ENCODE measurements at regions not wholly inside any gene's neighbourhood (a gene's known extent, or its start where the extent isn't known, plus 50 kb on each side); places are given as distances from the start of the nearest gene placed in this dataset.
"Not testable (repeated sequence)": the region's sequence is repeated elsewhere in the genome, so short reads cannot be mapped to it uniquely, and the experiment has no call there.

DNA sequence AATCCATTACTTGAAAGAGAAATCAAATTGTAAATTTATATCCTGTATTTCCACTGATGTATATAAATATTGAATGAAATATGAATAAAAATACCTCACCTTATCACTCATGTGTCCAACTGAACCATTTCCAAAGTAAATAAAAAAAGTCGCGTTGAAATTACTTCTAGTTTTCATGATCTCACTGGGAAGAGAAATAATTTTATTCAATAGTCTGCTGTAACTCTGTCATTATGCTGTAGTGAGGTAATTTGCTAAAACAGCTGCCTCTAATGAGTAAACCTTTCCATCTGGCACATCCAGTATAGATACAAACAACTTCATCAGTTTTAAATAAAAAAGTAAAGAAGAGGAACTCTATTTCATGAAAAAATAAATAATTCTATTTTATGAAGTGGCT is 611.5 kb downstream of the ZNF608 start:
- no peak for DNase-seq (ENCODE audit: low read depth in 1 of 2, low spot score in 1 of 2)

DNA sequence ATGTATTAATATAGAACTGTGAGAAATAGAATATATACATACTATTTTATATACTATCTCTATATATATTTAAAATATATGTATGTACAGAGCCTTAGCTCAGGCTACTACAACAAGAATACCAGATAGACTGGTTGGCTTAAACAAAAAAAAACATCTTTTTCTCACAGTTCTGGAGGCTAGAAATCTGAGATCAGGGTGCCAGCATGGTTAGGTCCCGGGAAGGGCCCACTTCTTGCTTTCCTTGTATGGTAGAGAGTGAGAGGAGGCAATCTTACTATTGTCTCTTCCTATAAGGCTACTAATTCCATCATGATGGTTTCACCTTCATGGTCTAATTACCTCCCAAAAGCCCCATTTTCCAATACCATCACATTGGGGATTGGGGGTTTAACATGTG is 613.0 kb downstream of the ZNF608 start:
- no peak for DNase-seq (ENCODE audit: low read depth in 1 of 2, low spot score in 1 of 2)

DNA sequence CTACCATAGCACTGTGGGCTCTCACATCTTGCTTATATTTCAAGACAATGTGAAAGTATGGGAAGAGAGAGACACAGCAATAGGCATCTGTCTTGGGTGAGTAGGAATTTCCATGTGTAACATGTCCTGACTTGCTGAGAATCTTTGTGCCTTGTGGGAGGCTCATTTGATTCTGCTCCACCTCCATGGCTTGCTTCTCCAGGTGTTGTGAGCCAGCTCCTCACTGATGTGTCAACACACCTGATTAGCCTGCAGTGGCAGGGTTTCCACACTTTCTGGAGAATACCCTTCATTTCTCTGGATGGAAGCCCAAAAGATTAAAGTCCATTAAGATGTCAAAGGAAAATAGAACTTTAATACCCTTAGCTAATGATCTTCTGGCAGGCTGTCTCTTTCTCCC is 613.6 kb downstream of the ZNF608 start:
- no peak for DNase-seq (ENCODE audit: low read depth in 1 of 2, low spot score in 1 of 2)

DNA sequence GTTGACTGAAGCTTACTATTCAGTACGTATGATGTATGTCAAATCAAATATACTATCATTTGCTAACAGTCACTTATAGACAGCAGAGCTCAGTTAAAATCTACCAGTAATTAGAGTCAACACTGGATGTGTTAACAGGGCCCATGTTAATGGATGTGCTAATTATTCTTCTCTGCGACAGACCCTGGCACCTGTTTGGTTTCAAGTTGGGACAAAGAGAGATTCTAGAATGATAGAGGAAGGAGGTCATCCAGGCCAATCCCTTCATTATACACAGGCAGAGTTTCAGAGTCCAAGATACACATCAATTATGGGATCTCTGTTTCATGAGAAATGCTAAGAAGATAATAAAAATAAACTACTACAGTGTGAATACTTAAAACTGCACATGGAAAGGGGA is 615.0 kb downstream of the ZNF608 start:
- DNase-seq (ENCODE audit: low read depth in 1 of 2, low spot score in 1 of 2): no peak

DNA sequence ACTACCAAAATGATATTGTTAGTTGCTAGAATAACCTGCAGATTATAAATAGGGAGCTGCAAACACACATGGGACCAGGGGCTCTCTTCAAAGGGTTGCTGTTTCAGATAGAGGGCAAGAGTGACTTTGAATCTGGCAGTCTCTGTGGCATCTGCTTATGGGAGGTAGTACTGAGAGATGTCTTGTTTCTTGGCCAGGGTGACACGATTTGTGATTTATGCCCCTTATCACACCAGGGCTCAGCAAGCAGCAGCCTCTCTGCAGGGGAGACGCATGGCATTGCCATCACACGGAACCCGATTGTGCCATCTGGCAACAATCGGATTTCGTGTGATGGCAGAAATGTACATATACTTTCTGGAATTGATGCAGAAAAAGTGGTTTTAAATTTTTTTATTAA is 615.6 kb downstream of the ZNF608 start:
- no peak for DNase-seq (ENCODE audit: low read depth in 1 of 2, low spot score in 1 of 2)

DNA sequence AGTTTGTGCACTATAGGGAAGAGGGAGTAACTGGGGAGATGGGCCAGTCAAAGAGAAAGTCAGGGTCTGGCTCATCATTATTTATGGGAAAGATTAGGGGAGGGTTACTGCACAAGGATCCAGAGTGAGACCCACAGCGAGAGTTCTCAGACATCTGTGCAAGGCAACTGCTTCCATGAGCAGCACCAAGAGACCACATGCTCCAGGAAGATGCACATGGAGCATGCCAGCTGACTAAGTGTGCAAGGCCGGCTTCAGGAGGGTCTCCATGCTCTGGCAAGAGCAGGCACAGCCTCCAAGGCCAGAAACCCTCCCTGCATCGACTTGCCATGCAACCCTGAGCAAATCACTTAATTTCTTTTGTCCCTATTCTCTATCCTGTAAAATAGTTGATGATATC is 616.9 kb downstream of the CSNK1G3 start:
- no peak for DNase-seq (ENCODE audit: low read depth in 1 of 2, low spot score in 1 of 2)

DNA sequence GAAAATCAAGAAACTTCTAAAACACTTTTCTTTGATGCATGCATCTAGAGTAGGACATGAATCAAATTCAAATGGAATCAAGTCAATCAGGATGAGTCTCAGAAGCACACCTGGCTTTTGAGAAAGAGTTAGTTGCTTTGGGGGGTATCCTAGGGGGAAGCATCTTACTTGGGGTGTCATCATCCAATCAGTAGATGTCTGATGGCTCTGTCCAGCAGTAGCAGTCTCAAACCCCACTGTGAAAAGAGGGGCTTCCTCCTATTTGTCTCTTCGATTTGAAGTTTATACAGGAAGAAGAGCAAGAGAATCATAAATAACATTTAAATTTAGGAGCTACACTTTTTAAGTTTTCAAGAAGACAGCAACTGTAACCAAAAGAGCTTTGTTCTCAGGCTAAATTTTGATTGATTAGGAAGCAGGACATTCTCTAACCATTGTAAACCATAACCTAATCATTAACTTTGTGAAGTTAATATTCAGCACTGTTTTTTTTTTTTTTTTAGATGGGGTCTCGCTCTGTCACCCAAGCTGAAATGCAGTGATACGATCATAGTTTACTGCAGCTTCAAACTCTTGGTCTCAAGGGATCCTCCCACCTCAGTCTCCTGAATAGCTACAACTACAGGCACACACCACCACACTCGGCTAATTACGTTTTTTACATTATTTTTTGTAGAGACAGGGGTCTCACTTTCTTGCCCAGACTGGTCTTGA is 614.7 kb downstream of the CSNK1G3 start:
- DNase-seq (ENCODE audit: low read depth in 1 of 2, low spot score in 1 of 2): no peak

DNA sequence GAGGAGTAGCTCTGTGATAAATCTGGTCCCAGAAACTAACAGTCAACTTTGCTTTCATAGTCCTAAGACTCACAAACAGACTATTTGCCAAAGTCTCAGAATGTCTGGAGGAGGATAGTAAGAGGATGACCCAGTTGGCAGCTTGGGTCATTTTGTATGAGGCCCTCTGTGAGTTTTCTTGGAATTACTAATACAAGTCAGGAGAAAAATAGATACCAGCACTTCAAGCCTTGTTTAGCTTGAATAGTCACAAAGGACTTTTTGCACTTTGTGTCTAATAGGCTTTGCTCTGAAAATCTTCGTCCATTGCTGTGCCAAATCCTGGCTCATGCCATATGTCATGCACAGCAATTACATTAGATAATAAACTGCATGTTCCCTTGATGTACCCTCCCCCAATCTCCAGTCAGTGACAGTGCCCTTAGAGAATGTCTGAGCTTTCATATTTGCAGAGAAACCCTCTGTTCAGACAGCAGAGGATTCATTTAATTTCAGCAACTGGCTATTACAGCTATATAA is 612.8 kb downstream of the CSNK1G3 start:
- no peak for DNase-seq (ENCODE audit: low read depth in 1 of 2, low spot score in 1 of 2)

DNA sequence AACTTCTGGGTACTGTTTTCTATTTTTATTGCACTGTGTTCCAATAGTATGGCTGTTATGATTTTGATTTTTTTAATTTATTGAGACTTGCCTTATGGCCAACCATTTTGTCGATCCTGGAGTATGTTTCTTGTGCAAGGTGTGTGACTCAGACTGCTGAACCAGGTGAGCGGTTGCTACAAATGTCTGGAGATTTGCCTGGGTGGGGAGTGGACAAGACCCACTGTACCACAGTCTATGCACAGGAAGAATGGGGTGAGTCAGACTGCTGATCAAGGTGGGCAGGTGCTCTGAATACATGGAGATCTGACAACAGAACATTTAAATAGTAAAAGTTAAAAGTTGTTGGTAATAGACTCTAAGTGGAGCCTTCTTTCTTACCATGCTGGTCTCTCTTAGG is 609.2 kb downstream of the CSNK1G3 start:
- no peak for DNase-seq (ENCODE audit: low read depth in 1 of 2, low spot score in 1 of 2)

DNA sequence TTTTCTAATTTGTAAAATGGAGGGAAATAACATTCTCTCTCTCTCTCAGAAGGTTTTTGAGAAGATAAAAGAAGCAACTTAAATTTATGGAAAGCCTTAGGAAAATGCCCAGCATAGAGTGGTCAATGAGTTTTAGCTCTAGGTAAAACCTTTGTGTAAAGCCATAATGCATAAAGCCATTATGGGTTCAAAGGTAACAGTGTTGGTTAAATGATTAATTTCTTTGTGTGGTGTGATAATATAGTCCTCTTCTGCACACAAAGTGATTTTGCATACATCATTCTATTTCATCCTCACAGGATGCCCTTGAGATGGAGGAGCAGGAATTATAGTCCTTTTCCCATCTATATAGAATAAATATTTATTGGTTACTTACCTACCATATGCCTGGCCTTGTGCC is 602.9 kb downstream of the CSNK1G3 start:
- DNase-seq (ENCODE audit: low read depth in 1 of 2, low spot score in 1 of 2): no peak

DNA sequence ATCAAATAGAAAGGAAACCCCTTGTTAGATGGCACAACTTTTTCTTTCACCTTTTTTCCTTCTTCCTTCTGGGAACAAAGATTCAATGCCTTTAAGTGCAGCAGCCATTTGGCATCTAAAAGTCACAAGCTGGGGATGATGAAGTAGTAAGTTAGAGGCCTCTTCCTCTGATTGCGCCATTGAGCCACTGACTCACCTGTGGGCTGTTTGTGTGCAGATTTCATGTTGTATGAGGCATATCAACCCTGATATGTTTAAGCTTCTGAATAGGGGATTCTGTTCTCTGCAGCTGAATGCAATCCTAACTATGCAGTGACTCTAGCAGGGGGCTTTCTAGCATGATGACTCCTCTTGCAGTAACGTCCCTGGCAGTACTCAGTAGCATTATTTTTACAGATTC is 599.9 kb downstream of the CSNK1G3 start:
- no peak for DNase-seq (ENCODE audit: low read depth in 1 of 2, low spot score in 1 of 2)

DNA sequence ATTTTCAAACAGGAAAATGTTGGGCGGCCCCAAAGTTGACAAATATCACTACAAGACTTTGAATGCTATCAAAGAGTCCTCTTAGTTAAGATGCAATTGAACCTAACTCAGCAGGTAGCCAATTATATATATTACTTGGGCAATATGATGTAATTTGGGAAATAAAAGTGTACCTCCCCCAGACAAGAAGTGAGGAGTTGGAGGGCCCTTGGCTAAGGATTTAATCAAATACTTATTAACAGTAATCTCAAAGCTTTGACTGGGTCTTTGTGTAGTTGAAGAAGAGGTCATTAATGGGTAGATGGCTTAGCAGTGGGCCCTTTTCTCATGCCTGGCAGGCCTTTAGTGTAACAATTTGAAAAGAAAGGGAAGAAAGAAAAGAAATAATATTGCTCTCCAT is 599.0 kb downstream of the CSNK1G3 start:
- no peak for DNase-seq (ENCODE audit: low read depth in 1 of 2, low spot score in 1 of 2)

DNA sequence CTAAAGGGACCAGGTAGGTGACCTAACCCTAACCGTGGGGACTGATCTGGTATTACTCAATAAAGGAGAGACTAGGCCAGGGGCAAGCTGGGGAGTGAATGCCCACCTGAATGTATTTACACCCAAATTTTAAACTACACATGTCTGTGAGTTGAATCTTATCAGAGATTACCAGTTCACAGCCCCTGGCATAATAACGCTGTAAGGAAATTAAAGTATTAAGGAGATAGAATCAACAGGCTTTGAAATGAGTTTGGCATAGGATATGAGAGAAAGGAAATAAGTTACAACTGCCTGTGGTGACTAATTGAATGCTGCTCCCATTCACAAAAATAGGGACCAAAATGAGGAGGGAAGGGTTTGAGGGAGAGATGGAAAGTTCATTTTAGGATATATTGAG is 593.3 kb downstream of the CSNK1G3 start:
- no peak for DNase-seq (ENCODE audit: low read depth in 1 of 2, low spot score in 1 of 2)

DNA sequence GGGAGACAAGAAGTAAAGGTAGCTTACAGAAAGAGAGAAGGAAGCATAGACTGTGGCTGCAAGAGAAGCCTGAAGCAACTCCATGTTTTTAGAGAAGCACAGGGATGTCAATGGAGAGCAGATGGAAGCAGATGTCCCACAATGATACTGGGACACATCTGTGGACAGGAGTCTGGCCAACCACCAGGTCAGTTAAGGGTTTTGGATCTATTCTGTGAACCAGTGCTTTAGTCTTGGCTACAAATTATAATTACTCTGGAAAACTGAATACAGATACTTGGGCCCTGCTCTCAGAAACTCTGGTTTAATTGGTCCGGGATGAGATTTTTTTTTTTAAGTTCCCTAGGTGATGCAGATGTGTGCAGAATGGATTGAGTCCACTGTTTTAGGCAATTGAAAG is 592.8 kb downstream of the CSNK1G3 start:
- no peak for DNase-seq (ENCODE audit: low read depth in 1 of 2, low spot score in 1 of 2)

DNA sequence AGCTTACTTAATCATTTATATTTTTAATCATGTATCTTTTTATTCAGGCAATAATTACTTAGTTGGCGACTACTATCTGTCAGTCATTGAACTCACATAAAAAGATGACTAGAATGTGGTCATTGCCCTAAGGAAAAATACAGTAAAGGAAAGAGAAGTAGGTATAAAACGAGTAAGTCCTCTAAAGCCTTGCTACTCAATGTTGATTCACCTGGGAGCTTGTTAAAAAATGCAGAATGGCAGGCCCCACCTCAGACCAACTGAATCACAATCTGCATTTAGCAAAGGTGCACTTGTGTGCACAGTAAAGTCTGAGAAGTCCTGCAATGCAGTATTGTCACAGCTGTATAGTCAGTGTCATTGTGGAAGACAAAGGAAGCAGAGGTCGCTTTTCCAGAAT is 592.4 kb downstream of the CSNK1G3 start:
- DNase-seq (ENCODE audit: low read depth in 1 of 2, low spot score in 1 of 2): no peak

DNA sequence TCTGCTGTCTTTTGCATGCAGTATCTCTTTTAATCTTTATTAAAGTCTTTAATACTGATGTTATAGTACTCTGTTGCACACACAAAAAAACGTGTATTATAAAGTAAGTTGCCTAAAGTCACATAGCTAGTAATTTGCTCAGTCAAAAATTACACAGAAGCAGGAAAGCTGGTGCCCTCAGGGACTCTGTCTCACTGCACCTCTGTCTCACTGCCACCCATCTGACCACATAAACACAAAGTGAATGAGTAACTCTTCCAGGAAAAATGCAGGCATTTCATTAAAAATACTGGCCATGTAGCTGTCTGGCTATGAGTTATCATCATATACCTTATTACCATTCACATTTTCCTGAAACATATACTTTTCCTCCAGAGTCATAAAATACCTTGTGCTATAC is 591.7 kb downstream of the CSNK1G3 start:
- no peak for DNase-seq (ENCODE audit: low read depth in 1 of 2, low spot score in 1 of 2)

DNA sequence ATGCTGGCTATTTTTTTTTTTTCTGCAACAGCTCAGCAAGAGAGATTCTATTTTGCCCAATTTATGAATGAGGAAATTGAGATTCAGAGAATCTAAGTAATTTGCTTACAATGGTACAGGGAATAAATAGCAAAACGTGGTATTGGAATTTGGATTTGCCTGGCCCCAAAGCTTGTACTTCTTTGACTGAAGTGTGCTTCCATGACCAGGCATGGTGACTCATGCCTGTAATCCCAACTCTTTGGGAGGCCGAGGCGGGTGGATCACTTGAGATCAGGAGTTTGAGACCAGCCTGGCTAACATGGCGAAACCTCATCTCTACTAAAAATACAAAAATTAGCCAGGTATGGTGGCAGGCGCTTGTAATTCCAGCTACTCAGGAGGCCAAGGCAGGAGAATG is 591.1 kb downstream of the CSNK1G3 start:
- DNase-seq (ENCODE audit: low read depth in 1 of 2, low spot score in 1 of 2): not testable (repeated sequence)

DNA sequence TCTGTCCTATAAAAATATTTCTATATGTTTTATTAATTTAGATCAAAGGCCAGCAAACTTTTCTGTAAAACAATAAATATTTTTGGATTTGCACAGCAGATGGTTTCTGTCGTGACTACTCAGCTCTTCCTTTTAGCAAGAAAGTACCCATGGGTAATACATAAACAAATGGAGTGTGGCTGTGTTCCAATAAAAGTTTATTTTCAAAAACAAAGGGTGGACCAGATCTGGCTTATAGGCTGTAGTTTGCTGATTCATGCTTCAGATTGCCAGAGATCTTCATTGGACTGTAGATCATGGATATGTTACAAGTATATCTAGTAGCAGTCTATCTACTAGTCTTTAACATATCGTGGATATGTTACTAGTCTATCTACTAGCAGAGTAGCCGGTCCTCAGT is 590.5 kb downstream of the CSNK1G3 start:
- DNase-seq (ENCODE audit: low read depth in 1 of 2, low spot score in 1 of 2): no peak

DNA sequence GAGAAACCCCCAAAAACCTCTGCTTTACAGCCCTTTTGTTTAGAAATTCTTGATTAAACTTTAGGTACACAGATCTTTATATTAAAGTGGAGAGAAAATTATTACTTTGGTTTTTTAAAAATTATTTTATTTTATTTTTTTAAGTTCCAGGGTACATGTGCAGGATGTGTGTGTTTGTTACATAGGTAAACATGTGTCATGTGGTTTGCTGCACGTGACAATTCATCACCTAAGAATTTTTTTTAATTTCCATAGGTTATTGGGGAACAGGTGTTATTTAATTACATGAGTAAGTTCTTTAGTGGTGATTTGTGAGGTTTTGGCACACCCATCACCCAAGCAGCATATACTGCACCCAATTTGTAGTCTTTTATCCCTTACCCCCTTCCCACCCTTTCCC is 581.7 kb downstream of the CSNK1G3 start:
- DNase-seq (ENCODE audit: low read depth in 1 of 2, low spot score in 1 of 2): no peak

DNA sequence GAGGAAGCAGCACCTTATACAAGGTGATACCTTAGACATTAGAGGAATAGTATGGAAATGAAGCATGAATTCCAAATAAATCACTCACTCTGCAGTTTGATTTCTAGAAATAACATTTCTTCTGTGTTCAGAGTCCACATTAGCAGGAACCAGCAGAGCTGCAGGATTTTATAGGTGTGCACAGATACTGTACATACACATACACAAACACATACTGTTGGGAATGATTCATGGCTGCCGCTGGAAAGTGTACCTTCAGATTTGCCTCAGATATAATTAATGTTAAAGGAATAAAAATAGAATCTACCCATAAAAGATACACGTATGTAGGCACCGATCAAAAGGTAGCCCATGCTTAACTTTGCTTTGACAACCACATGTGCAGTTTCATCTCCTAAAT is 578.1 kb downstream of the CSNK1G3 start:
- DNase-seq (ENCODE audit: low read depth in 1 of 2, low spot score in 1 of 2): no peak

DNA sequence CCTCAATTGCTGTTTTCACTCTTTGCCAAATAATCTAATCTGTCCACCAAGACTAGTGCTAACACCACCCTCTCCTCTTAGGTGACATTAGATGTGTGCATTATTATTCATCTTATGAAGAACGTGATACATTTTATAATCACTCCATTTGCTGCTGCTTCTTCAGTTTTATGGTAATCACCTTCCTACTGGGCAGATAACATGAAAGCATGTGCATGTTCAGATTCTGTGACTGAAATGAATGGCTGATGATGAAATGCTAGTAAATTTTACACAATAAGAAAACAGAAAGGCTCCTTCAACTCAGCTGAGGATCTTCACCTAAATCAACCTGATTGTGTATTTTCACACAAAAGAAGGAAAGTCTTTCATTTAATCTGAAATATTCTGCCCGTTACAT is 577.6 kb downstream of the CSNK1G3 start:
- DNase-seq (ENCODE audit: low read depth in 1 of 2, low spot score in 1 of 2): no peak

DNA sequence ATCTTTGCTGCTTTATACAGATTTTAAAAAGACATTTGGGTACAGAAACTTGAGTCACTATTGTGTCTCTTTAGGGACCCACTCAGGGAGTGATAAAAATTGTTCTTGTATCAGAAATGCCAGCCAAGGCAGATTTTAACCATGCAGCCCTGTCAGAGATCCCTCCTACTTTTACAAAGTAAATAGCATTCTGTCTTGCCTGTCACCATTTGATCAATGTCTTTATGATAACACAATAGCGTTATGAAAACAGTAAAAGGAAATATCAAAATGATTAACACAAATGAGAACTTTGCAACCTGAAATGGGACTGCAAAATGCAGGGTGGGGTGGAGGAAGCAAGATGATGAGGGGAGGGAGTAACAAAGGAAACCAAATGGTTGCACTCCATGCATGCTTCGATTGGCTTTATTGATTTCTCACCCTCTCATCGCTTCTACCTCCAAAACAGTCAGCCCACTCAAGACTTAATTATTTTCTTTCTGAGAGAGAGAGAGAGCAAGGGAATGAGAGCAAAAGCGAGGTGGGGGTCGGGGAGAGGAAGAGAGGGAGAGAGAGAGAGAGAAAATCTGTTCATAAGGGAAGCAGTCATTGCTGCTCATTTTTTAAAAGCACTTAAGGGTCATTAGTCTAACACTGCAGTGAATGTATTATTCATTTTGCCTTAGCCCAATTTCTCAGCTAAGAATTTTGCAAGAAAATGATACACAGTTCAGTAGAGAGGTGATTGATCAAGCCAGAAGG is 576.5 kb downstream of the CSNK1G3 start:
- DNase-seq (ENCODE audit: low read depth in 1 of 2, low spot score in 1 of 2): no peak

DNA sequence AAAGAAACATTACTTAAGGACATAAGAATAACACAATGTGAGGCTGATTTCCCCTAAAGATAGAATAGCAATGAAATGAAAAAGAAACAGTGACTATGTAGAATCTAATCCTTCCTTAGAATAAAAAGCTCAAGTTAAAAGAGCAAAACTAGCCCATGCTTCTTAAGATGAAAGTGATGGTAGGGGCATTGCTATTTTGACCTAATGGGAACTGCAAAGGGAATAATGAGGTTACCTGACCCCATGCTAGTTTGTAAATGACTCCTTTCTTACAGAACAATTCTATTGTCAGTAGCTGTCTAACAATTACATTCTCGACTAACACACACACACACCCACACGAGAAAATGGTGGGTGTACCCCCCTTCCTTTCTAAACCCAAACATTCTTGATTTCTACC is 575.8 kb downstream of the CSNK1G3 start:
- no peak for DNase-seq (ENCODE audit: low read depth in 1 of 2, low spot score in 1 of 2)
